SK-N-SH treated with all-trans-retinoic acid at 6 μM for 48 hours (cell line): ENCODE measurements at regions not wholly inside any gene's neighbourhood (a gene's known extent, or its start where the extent isn't known, plus 50 kb on each side); places are given as distances from the start of the nearest gene placed in this dataset.

Experiments
- ATAC-seq: fragments of 200-7000 bp; cut with Tn5 transposase; 3 replicates; pipeline ENCODE4 v1.9.1; 2020; ENCODE audit warnings: mild to moderate bottlenecking, moderate library complexity
- ARNTL ChIP-seq: fragments of 450-650 bp; formaldehyde crosslinking; IDR thresholded peaks from 2 replicates; pipeline ENCODE4 v1.5.0; 2020; ENCODE audit warnings: low read depth, mild to moderate bottlenecking, moderate library complexity, borderline replicate concordance
- BACH2 ChIP-seq: fragments of 250-450 bp; sonication (Bioruptor Pico); IDR thresholded peaks from 2 replicates; pipeline ENCODE4 v1.9.0; 2021; ENCODE audit warnings: mild to moderate bottlenecking, borderline replicate concordance
- CREB5 ChIP-seq: fragments of 250-450 bp; sonication (Bioruptor Pico); IDR thresholded peaks from 2 replicates; pipeline ENCODE4 v1.5.1; 2020; ENCODE audit warnings: low read depth, mild to moderate bottlenecking, moderate library complexity
- CSDC2 ChIP-seq: fragments of 250-450 bp; sonication (Bioruptor Pico); IDR thresholded peaks from 2 replicates; pipeline ENCODE4 v1.5.0; 2020; ENCODE audit warnings: mild to moderate bottlenecking, moderate library complexity
- ESRRG ChIP-seq: fragments of 250-450 bp; sonication (Bioruptor Pico); IDR thresholded peaks from 2 replicates; pipeline ENCODE4 v1.6.1; 2021; ENCODE audit warnings: mild to moderate bottlenecking
- GLIS3 ChIP-seq: fragments of 250-450 bp; sonication (Bioruptor Pico); IDR thresholded peaks from 2 replicates; pipeline ENCODE4 v1.5.0; 2020; ENCODE audit warnings: mild to moderate bottlenecking, moderate library complexity
- ISL1 ChIP-seq: fragments of 250-450 bp; sonication (Bioruptor Pico); IDR thresholded peaks from 2 replicates; pipeline ENCODE4 v2.1.2; 2022; ENCODE audit warnings: mild to moderate bottlenecking, moderate library complexity
- OSR1 ChIP-seq: fragments of 250-450 bp; sonication (Bioruptor Pico); IDR thresholded peaks from 2 replicates; pipeline ENCODE4 v1.8.0; 2022; ENCODE audit warnings: moderate library complexity, mild to moderate bottlenecking, inconsistent platforms
- SNAI2 ChIP-seq: fragments of 250-450 bp; sonication (Bioruptor Pico); IDR thresholded peaks from 2 replicates; pipeline ENCODE4 v1.5.0; 2020; ENCODE audit warnings: mild to moderate bottlenecking, moderate library complexity
- TCF4 ChIP-seq: fragments of 250-450 bp; sonication (Bioruptor Pico); IDR thresholded peaks from 2 replicates; pipeline ENCODE4 v1.8.0; 2021; ENCODE audit warnings: mild to moderate bottlenecking, moderate library complexity, borderline replicate concordance
- TOX ChIP-seq: fragments of 250-450 bp; sonication (Bioruptor Pico); IDR thresholded peaks from 2 replicates; pipeline ENCODE4 v1.8.0; 2021; ENCODE audit warnings: mild to moderate bottlenecking, moderate library complexity, borderline replicate concordance
- ZC3H10 ChIP-seq: fragments of 250-450 bp; sonication (Bioruptor Pico); IDR thresholded peaks from 2 replicates; pipeline ENCODE4 v1.5.1; 2021; ENCODE audit warnings: mild to moderate bottlenecking, moderate library complexity
- ZFP3 ChIP-seq: fragments of 250-450 bp; sonication (Bioruptor Pico); IDR thresholded peaks from 2 replicates; pipeline ENCODE4 v1.5.0; 2020; ENCODE audit warnings: mild to moderate bottlenecking, moderate library complexity
- ZFP30 ChIP-seq: fragments of 450-650 bp; formaldehyde crosslinking; IDR thresholded peaks from 2 replicates; pipeline ENCODE4 v1.5.0; 2022; ENCODE audit warnings: mild to moderate bottlenecking, moderate library complexity
- ZNF565 ChIP-seq: fragments of 450-650 bp; formaldehyde crosslinking; conservative IDR thresholded peaks from 2 replicates; pipeline ENCODE4 v1.5.0; 2020; ENCODE audit warnings: low read depth, mild to moderate bottlenecking, moderate library complexity
- ZNF70 ChIP-seq: fragments of 450-650 bp; formaldehyde crosslinking; IDR thresholded peaks from 2 replicates; pipeline ENCODE4 v1.5.0; 2020; ENCODE audit warnings: mild to moderate bottlenecking, moderate library complexity
- ZNF8 ChIP-seq: fragments of 450-650 bp; formaldehyde crosslinking; IDR thresholded peaks from 2 replicates; pipeline ENCODE4 v1.5.0; 2020; ENCODE audit warnings: mild to moderate bottlenecking, moderate library complexity
- TF ChIP-seq, protein P1 (sequence below): fragments of 250-450 bp; sonication (Bioruptor Pico); IDR thresholded peaks from 2 replicates; pipeline ENCODE4 v1.8.0; 2021; ENCODE audit warnings: low read depth, mild to moderate bottlenecking, moderate library complexity, borderline replicate concordance
- TF ChIP-seq, protein P2 (sequence below): fragments of 250-450 bp; sonication (Bioruptor Pico); IDR thresholded peaks from 2 replicates; pipeline ENCODE4 v1.5.0; 2020; ENCODE audit warnings: mild to moderate bottlenecking, moderate library complexity
- TF ChIP-seq, protein P3 (sequence below): fragments of 250-450 bp; sonication (Bioruptor Pico); IDR thresholded peaks from 2 replicates; pipeline ENCODE4 v1.5.1; 2021; ENCODE audit warnings: mild to moderate bottlenecking, moderate library complexity
- TF ChIP-seq, protein P4 (sequence below): fragments of 250-450 bp; sonication (Bioruptor Pico); IDR thresholded peaks from 2 replicates; pipeline ENCODE4 v1.8.0; 2020; ENCODE audit warnings: mild to moderate bottlenecking, moderate library complexity, borderline replicate concordance

- TF ChIP-seq ARNTL (no peak), ZFP3 (CRISPR knock-in tag) (no peak), CSDC2 (CRISPR knock-in tag) (no peak), ZNF70 (CRISPR knock-in tag) (no peak), ZFP30 (CRISPR knock-in tag) (no peak), ZC3H10 (CRISPR knock-in tag) (no peak), SNAI2 (CRISPR knock-in tag) (no peak), ZNF565 (CRISPR knock-in tag) (no peak), BACH2 (CRISPR knock-in tag) (no peak), ZNF8 (CRISPR knock-in tag) (no peak)
- TF ChIP-seq, protein P1, sequence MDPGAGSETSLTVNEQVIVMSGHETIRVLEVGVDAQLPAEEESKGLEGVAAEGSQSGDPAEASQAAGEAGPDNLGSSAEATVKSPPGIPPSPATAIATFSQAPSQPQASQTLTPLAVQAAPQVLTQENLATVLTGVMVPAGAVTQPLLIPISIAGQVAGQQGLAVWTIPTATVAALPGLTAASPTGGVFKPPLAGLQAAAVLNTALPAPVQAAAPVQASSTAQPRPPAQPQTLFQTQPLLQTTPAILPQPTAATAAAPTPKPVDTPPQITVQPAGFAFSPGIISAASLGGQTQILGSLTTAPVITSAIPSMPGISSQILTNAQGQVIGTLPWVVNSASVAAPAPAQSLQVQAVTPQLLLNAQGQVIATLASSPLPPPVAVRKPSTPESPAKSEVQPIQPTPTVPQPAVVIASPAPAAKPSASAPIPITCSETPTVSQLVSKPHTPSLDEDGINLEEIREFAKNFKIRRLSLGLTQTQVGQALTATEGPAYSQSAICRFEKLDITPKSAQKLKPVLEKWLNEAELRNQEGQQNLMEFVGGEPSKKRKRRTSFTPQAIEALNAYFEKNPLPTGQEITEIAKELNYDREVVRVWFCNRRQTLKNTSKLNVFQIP = no peak
- TF ChIP-seq, protein P2, sequence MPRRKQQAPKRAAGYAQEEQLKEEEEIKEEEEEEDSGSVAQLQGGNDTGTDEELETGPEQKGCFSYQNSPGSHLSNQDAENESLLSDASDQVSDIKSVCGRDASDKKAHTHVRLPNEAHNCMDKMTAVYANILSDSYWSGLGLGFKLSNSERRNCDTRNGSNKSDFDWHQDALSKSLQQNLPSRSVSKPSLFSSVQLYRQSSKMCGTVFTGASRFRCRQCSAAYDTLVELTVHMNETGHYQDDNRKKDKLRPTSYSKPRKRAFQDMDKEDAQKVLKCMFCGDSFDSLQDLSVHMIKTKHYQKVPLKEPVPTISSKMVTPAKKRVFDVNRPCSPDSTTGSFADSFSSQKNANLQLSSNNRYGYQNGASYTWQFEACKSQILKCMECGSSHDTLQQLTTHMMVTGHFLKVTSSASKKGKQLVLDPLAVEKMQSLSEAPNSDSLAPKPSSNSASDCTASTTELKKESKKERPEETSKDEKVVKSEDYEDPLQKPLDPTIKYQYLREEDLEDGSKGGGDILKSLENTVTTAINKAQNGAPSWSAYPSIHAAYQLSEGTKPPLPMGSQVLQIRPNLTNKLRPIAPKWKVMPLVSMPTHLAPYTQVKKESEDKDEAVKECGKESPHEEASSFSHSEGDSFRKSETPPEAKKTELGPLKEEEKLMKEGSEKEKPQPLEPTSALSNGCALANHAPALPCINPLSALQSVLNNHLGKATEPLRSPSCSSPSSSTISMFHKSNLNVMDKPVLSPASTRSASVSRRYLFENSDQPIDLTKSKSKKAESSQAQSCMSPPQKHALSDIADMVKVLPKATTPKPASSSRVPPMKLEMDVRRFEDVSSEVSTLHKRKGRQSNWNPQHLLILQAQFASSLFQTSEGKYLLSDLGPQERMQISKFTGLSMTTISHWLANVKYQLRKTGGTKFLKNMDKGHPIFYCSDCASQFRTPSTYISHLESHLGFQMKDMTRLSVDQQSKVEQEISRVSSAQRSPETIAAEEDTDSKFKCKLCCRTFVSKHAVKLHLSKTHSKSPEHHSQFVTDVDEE = no peak
- no peak for ATAC-seq
Observed at GRCh38 chr10:20986049-20986448, 88.9 kb upstream of the NEBL start.

- ATAC-seq = no peak
- TF ChIP-seq SNAI2 (CRISPR knock-in tag) = no peak
- no peak for TF ChIP-seq ZC3H10 (CRISPR knock-in tag)
- no peak for TF ChIP-seq ESRRG (CRISPR knock-in tag)
- no peak for TF ChIP-seq TOX
- TF ChIP-seq ZNF565 (CRISPR knock-in tag) = no peak
- no peak for TF ChIP-seq GLIS3
- TF ChIP-seq ISL1 = no peak
- no peak for TF ChIP-seq BACH2 (CRISPR knock-in tag)
- no peak for TF ChIP-seq OSR1 (CRISPR knock-in tag)
- no peak for TF ChIP-seq ZNF70 (CRISPR knock-in tag)
- no peak for TF ChIP-seq TCF4 (CRISPR knock-in tag)
Observed at GRCh38 chr10:20984662-20985061, 87.6 kb upstream of the NEBL start.

GRCh38 chr10:20981419-20981953 lies 84.4 kb upstream of the NEBL start:
- no peak for ATAC-seq
- TF ChIP-seq CREB5 (CRISPR knock-in tag) (no peak), ZFP3 (CRISPR knock-in tag) (no peak), ZNF565 (CRISPR knock-in tag) (no peak), ZNF70 (CRISPR knock-in tag) (no peak), ZFP30 (CRISPR knock-in tag) (no peak), CSDC2 (CRISPR knock-in tag) (no peak), ARNTL (no peak), TCF4 (CRISPR knock-in tag) (no peak), BACH2 (CRISPR knock-in tag) (no peak), ZC3H10 (CRISPR knock-in tag) (no peak), ESRRG (CRISPR knock-in tag) (no peak)
- TF ChIP-seq, protein P3, sequence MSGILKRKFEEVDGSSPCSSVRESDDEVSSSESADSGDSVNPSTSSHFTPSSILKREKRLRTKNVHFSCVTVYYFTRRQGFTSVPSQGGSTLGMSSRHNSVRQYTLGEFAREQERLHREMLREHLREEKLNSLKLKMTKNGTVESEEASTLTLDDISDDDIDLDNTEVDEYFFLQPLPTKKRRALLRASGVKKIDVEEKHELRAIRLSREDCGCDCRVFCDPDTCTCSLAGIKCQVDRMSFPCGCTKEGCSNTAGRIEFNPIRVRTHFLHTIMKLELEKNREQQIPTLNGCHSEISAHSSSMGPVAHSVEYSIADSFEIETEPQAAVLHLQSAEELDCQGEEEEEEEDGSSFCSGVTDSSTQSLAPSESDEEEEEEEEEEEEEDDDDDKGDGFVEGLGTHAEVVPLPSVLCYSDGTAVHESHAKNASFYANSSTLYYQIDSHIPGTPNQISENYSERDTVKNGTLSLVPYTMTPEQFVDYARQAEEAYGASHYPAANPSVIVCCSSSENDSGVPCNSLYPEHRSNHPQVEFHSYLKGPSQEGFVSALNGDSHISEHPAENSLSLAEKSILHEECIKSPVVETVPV (CRISPR knock-in tag) = no peak
- TF ChIP-seq, protein P2 = no peak
- TF ChIP-seq, protein P4, sequence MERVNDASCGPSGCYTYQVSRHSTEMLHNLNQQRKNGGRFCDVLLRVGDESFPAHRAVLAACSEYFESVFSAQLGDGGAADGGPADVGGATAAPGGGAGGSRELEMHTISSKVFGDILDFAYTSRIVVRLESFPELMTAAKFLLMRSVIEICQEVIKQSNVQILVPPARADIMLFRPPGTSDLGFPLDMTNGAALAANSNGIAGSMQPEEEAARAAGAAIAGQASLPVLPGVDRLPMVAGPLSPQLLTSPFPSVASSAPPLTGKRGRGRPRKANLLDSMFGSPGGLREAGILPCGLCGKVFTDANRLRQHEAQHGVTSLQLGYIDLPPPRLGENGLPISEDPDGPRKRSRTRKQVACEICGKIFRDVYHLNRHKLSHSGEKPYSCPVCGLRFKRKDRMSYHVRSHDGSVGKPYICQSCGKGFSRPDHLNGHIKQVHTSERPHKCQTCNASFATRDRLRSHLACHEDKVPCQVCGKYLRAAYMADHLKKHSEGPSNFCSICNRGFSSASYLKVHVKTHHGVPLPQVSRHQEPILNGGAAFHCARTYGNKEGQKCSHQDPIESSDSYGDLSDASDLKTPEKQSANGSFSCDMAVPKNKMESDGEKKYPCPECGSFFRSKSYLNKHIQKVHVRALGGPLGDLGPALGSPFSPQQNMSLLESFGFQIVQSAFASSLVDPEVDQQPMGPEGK = no peak
- TF ChIP-seq, protein P1 = no peak
